ENCODE measurements at regions not wholly inside any gene's neighbourhood (a gene's known extent, or its start where the extent isn't known, plus 50 kb on each side); places are given as distances from the start of the nearest gene placed in this dataset.

DNA sequence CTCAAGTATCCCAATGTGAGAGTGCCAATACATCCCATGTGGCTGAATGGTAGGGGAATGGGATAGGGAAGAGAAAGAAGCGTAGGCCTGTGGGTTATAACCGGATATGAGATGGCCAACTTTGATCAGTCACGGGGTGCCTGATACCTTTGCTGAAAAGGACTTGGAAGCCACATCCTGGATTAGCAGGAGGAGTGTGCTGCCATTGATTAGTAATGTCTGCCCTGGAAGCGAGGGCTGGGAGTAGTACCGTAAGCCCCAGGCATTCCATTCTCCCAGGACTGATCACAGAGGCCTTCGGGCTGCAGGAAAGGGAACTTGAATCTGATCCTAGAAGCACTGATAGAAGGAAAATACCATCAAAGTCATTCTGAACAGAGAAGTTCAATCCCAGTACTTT is 218.5 kb downstream of the TFCP2L1 start:
- TF ChIP-seq, protein P1, sequence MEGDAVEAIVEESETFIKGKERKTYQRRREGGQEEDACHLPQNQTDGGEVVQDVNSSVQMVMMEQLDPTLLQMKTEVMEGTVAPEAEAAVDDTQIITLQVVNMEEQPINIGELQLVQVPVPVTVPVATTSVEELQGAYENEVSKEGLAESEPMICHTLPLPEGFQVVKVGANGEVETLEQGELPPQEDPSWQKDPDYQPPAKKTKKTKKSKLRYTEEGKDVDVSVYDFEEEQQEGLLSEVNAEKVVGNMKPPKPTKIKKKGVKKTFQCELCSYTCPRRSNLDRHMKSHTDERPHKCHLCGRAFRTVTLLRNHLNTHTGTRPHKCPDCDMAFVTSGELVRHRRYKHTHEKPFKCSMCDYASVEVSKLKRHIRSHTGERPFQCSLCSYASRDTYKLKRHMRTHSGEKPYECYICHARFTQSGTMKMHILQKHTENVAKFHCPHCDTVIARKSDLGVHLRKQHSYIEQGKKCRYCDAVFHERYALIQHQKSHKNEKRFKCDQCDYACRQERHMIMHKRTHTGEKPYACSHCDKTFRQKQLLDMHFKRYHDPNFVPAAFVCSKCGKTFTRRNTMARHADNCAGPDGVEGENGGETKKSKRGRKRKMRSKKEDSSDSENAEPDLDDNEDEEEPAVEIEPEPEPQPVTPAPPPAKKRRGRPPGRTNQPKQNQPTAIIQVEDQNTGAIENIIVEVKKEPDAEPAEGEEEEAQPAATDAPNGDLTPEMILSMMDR (conservative IDR thresholded peaks at IDR 0.05): no peak
- no peak for TF ChIP-seq EZH2 (IDR thresholded peaks at IDR 0.05; ENCODE audit: low read depth)
